ENCODE measurements at regions not wholly inside any gene's neighbourhood (a gene's known extent, or its start where the extent isn't known, plus 50 kb on each side); places are given as distances from the start of the nearest gene placed in this dataset.
A peak's percentile ranks its signal among the peaks of the same experiment; 100 is the strongest.

GRCh38 chr16:5681966-5682365, 584.4 kb upstream of the EEF2KMT start (continued):
- TF ChIP-seq ZNF462 (CRISPR knock-in tag; IDR thresholded peaks at IDR 0.05) (no peak), STAT1 (IDR thresholded peaks at IDR 0.05; ENCODE audit: unreplicated experiment) (no peak)

GRCh38 chr16:5678371-5678770, 580.8 kb upstream of the EEF2KMT start:
- Mint-ChIP-seq H3K9me3 (no peaks in the 10 kb centered on the region), H3K4me1 (no peaks in the 10 kb centered on the region), H3K27ac (no peak overlapping the region), H3K27me3 (ENCODE audit: insufficient read depth, low read depth, poor library complexity) (peaks cover 4% of the 10 kb centered on the region), H3K36me3 (ENCODE audit: low read depth) (no peaks in the 10 kb centered on the region), H3K4me3 (no peak overlapping the region)
- Histone ChIP-seq H3K79me2 (replicated peaks; ENCODE audit: insufficient read depth) (no peaks in the 10 kb centered on the region), H3K9me2 (ENCODE audit: insufficient read depth) (no peaks in the 10 kb centered on the region), H3K4me2 (no peak overlapping the region), H3K36me3 (ENCODE audit: insufficient read depth) (no peaks in the 10 kb centered on the region), H3K4me3 (no peak overlapping the region), H2AFZ (no peak overlapping the region), H4K20me1 (replicated peaks; ENCODE audit: insufficient read depth) (no peaks in the 10 kb centered on the region), H3K27ac (ENCODE audit: low read depth) (no peak overlapping the region), H3F3A (replicated peaks; ENCODE audit: low read depth) (no peaks in the 10 kb centered on the region), H3K27me3 (ENCODE audit: insufficient read depth) (no peaks in the 10 kb centered on the region), H3K4me1 (ENCODE audit: insufficient read depth) (no peaks in the 10 kb centered on the region)
- peak; percentile 93 for ATAC-seq
- peak; percentile 72 for DNase-seq (ENCODE audit: low spot score)
- TF ChIP-seq CREB1 (CRISPR knock-in tag; IDR thresholded peaks at IDR 0.05; ENCODE audit: low read depth) (0 out of 2 replicates have a peak, but pooled peaks have one; percentile 23), EZH2 (IDR thresholded peaks at IDR 0.05; ENCODE audit: low read depth, unreplicated experiment) (no peak), EZH2phosphoT487 (IDR thresholded peaks at IDR 0.05; ENCODE audit: unreplicated experiment) (no peak), REST (IDR thresholded peaks at IDR 0.05; ENCODE audit: unreplicated experiment) (peak; percentile 80), CTCF (conservative IDR thresholded peaks at IDR 0.05; ENCODE audit: low read depth in 2 of 2) (no peak), NANOG (IDR thresholded peaks at IDR 0.05; ENCODE audit: borderline replicate concordance) (no peak), ZNF331 (CRISPR knock-in tag; IDR thresholded peaks at IDR 0.05; ENCODE audit: low read depth) (no peak), ETS1 (IDR thresholded peaks at IDR 0.05) (no peak)
